HEK293 (cell line): ENCODE measurements at regions not wholly inside any gene's neighbourhood (a gene's known extent, or its start where the extent isn't known, plus 50 kb on each side); places are given as distances from the start of the nearest gene placed in this dataset.
A peak's percentile ranks its signal among the peaks of the same experiment; 100 is the strongest.

Source experiments
- CTCF ChIA-PET: fragments of 350-600 bp; formaldehyde crosslinking; extraction: SDS; loops from one replicate; lab custom pipeline; 2021; ENCODE audit warnings: antibody characterized with exemption; lab: Yijun Ruan, JAX
- POLR2A ChIA-PET: fragments of 300-600 bp; formaldehyde crosslinking; extraction: SDS; loops from one replicate; lab custom pipeline; 2020; ENCODE audit warnings: antibody characterized with exemption, inconsistent platforms; lab: Yijun Ruan, JAX
- H3K27ac ChIP-seq: fragments of 200-500 bp; sonication (Bioruptor generic); 2 replicates; pipeline ENCODE4 v1.5.1; 2014; ENCODE audit warnings: low read depth, low read length, control low read depth, inconsistent platforms; ENCODE audit errors: extremely low read depth
- H3K36me3 ChIP-seq, 2 experiments: fragments of 200-500 bp in 1 of 2; sonication (Bioruptor generic) in 1 of 2; 1 replicate in 1 of 2; 2 replicates in 1 of 2; pipeline ENCODE4 v1.5.1; 2014 to 2017; ENCODE audit warnings: inconsistent platforms in 2 of 2, low read length in 2 of 2; ENCODE audit not compliant: control insufficient read depth in 2 of 2, insufficient read depth in 1 of 2
- H3K4me1 ChIP-seq: fragments of 200-500 bp; sonication (Bioruptor generic); 2 replicates; pipeline ENCODE4 v1.5.1; 2014; ENCODE audit warnings: mild to moderate bottlenecking, low read length, inconsistent platforms; ENCODE audit not compliant: control insufficient read depth, insufficient read depth
- H3K4me3 ChIP-seq: 2 replicates; pipeline ENCODE4 v1.5.1; 2011; ENCODE audit warnings: low read depth, mild to moderate bottlenecking, control low read depth, low read length, moderate library complexity
- H3K9me3 ChIP-seq: fragments of 200-500 bp; sonication (Bioruptor generic); 2 replicates; pipeline ENCODE4 v1.5.1; 2014; ENCODE audit warnings: low read depth, low read length, inconsistent platforms; ENCODE audit not compliant: control insufficient read depth, insufficient read depth
- KLF16 ChIP-seq: fragments of 450-650 bp; formaldehyde crosslinking; IDR thresholded peaks from 2 replicates; pipeline ENCODE4 v1.5.1; 2017; ENCODE audit warnings: missing biosample characterization, missing genetic modification characterization
- KLF8 ChIP-seq: fragments of 450-650 bp; formaldehyde crosslinking; IDR thresholded peaks from 2 replicates; pipeline ENCODE4 v1.5.1; 2016; ENCODE audit warnings: missing biosample characterization, missing genetic modification characterization
- KLF9 ChIP-seq: fragments of 450-650 bp; formaldehyde crosslinking; IDR thresholded peaks from 2 replicates; pipeline ENCODE4 v1.5.1; 2016; ENCODE audit warnings: missing biosample characterization, missing genetic modification characterization, low read depth
- MZF1 ChIP-seq: fragments of 450-650 bp; formaldehyde crosslinking; IDR thresholded peaks from 2 replicates; pipeline ENCODE4 v1.5.1; 2017; ENCODE audit warnings: missing biosample characterization, missing genetic modification characterization, borderline replicate concordance
- SETDB1 ChIP-seq: IDR thresholded peaks from one replicate; pipeline ENCODE4 v1.6.1; 2017; ENCODE audit warnings: mild to moderate bottlenecking, low read length, moderate library complexity, mixed read lengths; ENCODE audit not compliant: insufficient read length
- SP7 ChIP-seq: fragments of 450-650 bp; formaldehyde crosslinking; IDR thresholded peaks from 2 replicates; pipeline ENCODE4 v1.5.1; 2016; ENCODE audit warnings: missing biosample characterization, missing genetic modification characterization
- TCF7L2 ChIP-seq: IDR thresholded peaks from 2 replicates; pipeline ENCODE4 v1.6.1; 2011; ENCODE audit warnings: low read depth, mild to moderate bottlenecking, inconsistent platforms, low read length, moderate library complexity, borderline replicate concordance
- WT1 ChIP-seq: fragments of 450-650 bp; formaldehyde crosslinking; IDR thresholded peaks from 2 replicates; pipeline ENCODE4 v1.5.1; 2016; ENCODE audit warnings: missing biosample characterization, missing genetic modification characterization
- YY1 ChIP-seq: fragments of 450-650 bp; formaldehyde crosslinking; IDR thresholded peaks from 2 replicates; pipeline ENCODE4 v1.5.1; 2018; ENCODE audit warnings: missing biosample characterization, missing genetic modification characterization
- ZFP69B ChIP-seq: fragments of 450-650 bp; formaldehyde crosslinking; IDR thresholded peaks from 2 replicates; pipeline ENCODE4 v1.5.1; 2016; ENCODE audit warnings: missing biosample characterization, missing genetic modification characterization
- ZNF10 ChIP-seq: fragments of 450-650 bp; formaldehyde crosslinking; IDR thresholded peaks from 2 replicates; pipeline ENCODE4 v1.5.1; 2017; ENCODE audit warnings: missing biosample characterization, missing genetic modification characterization
- ZNF174 ChIP-seq: fragments of 450-650 bp; formaldehyde crosslinking; IDR thresholded peaks from 2 replicates; pipeline ENCODE4 v1.5.0; 2017; ENCODE audit warnings: missing biosample characterization, mild to moderate bottlenecking, missing genetic modification characterization
- ZNF2 ChIP-seq: fragments of 450-650 bp; formaldehyde crosslinking; IDR thresholded peaks from 2 replicates; pipeline ENCODE4 v1.5.1; 2016; ENCODE audit warnings: missing biosample characterization, missing genetic modification characterization
- ZNF211 ChIP-seq: fragments of 450-650 bp; formaldehyde crosslinking; IDR thresholded peaks from 2 replicates; pipeline ENCODE4 v1.5.1; 2016; ENCODE audit warnings: low read depth, missing biosample characterization, missing genetic modification characterization
- ZNF37A ChIP-seq: fragments of 450-650 bp; IDR thresholded peaks from 2 replicates; pipeline ENCODE4 v1.5.1; 2018; ENCODE audit warnings: missing biosample characterization, missing genetic modification characterization
- ZNF391 ChIP-seq: fragments of 450-650 bp; formaldehyde crosslinking; IDR thresholded peaks from 2 replicates; pipeline ENCODE4 v1.5.1; 2016; ENCODE audit warnings: low read depth, missing biosample characterization, missing genetic modification characterization, borderline replicate concordance
- ZNF658 ChIP-seq: fragments of 450-650 bp; formaldehyde crosslinking; IDR thresholded peaks from 2 replicates; pipeline ENCODE4; 2016; ENCODE audit warnings: missing biosample characterization, missing genetic modification characterization
- ZNF670 ChIP-seq: fragments of 450-650 bp; formaldehyde crosslinking; IDR thresholded peaks from 2 replicates; pipeline ENCODE4 v1.5.1; 2016; ENCODE audit warnings: missing biosample characterization, missing genetic modification characterization, low read depth
- ZNF777 ChIP-seq: fragments of 450-650 bp; formaldehyde crosslinking; IDR thresholded peaks from 2 replicates; pipeline ENCODE4 v1.5.1; 2017; ENCODE audit warnings: missing biosample characterization, missing genetic modification characterization, borderline replicate concordance
- ZSCAN16 ChIP-seq: fragments of 450-650 bp; formaldehyde crosslinking; IDR thresholded peaks from 2 replicates; pipeline ENCODE4 v1.5.1; 2016; ENCODE audit warnings: missing biosample characterization, missing genetic modification characterization
- ZSCAN30 ChIP-seq: fragments of 450-650 bp; IDR thresholded peaks from 2 replicates; pipeline ENCODE4 v1.5.1; 2018; ENCODE audit warnings: missing biosample characterization, mild to moderate bottlenecking, missing genetic modification characterization, moderate library complexity
- TF ChIP-seq, protein P1 (sequence below): fragments of 450-650 bp; formaldehyde crosslinking; IDR thresholded peaks from 2 replicates; pipeline ENCODE4 v1.5.1; 2016; ENCODE audit warnings: missing biosample characterization, missing genetic modification characterization
- TF ChIP-seq, protein P2 (sequence below): fragments of 450-650 bp; formaldehyde crosslinking; IDR thresholded peaks from 2 replicates; pipeline ENCODE4 v1.5.1; 2017; ENCODE audit warnings: missing biosample characterization, missing genetic modification characterization
- TF ChIP-seq, protein P3 (sequence below): fragments of 450-650 bp; formaldehyde crosslinking; IDR thresholded peaks from 2 replicates; pipeline ENCODE4 v1.5.1; 2016; ENCODE audit warnings: missing biosample characterization, missing genetic modification characterization

DNA sequence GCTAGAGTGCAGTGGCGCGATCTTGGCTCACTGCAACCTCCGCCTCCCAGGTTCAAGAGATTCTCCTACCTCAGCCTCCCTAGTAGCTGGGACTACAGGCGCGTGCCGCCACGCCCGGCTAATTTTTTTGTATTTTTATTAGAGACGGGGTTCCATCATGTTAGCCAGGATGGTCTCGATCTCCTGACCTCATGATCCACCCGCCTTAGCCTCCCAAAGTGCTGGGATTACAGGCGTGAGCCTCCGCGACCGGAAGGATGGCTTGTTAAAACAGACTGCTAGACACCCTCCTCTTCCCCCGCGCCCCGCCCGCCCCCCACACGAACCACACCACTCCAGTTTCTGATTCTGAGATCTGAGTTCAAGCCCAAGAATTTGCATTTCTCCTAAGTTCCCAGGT lies 71.2 kb upstream of the ZNF184 start (continued):
- peak; percentile 52; the same call in 1 of the 2 replicates for TF ChIP-seq WT1 (tag by site-specific recombination)
- TF ChIP-seq, protein P1, sequence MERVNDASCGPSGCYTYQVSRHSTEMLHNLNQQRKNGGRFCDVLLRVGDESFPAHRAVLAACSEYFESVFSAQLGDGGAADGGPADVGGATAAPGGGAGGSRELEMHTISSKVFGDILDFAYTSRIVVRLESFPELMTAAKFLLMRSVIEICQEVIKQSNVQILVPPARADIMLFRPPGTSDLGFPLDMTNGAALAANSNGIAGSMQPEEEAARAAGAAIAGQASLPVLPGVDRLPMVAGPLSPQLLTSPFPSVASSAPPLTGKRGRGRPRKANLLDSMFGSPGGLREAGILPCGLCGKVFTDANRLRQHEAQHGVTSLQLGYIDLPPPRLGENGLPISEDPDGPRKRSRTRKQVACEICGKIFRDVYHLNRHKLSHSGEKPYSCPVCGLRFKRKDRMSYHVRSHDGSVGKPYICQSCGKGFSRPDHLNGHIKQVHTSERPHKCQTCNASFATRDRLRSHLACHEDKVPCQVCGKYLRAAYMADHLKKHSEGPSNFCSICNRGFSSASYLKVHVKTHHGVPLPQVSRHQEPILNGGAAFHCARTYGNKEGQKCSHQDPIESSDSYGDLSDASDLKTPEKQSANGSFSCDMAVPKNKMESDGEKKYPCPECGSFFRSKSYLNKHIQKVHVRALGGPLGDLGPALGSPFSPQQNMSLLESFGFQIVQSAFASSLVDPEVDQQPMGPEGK (tag by site-specific recombination) = peak; percentile 84
- 0 out of 2 replicates have a peak, but pooled peaks have one; percentile 27 for TF ChIP-seq KLF16 (tag by site-specific recombination)
- TF ChIP-seq KLF8 (tag by site-specific recombination) = peak; percentile 55; the same call in 1 of the 2 replicates
- peak; percentile 73 for TF ChIP-seq SP7 (tag by site-specific recombination)
- TF ChIP-seq, protein P2, sequence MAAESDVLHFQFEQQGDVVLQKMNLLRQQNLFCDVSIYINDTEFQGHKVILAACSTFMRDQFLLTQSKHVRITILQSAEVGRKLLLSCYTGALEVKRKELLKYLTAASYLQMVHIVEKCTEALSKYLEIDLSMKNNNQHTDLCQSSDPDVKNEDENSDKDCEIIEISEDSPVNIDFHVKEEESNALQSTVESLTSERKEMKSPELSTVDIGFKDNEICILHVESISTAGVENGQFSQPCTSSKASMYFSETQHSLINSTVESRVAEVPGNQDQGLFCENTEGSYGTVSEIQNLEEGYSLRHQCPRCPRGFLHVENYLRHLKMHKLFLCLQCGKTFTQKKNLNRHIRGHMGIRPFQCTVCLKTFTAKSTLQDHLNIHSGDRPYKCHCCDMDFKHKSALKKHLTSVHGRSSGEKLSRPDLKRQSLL (tag by site-specific recombination) = peak; percentile 71; the same call in 1 of the 2 replicates
- TF ChIP-seq KLF9 = 0 out of 2 replicates have a peak, but pooled peaks have one; percentile 20

DNA sequence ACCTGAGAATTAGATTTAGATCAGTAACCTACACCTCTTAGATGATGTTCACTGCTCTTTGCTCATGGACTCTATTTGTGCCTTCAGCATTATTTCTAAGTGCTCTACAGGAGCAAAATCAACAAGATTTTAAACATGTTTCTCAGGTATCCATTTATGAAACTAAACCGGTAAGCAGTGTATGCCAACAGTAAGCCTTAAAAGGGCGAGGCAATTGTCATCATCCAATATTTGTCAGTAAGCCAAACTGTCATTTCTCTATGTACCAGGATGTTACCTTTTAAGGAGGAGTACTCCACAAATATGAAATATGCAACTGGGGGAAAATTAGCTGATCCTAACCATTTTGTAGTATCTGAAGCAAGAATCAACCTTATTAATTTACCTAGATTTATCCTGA lies 69.6 kb upstream of the ZNF184 start:
- POLR2A ChIA-PET = interaction anchor here (1.5 kb wide), 1 partner anchor 23 kb away, joined by 3 read pairs; no protein-coding TSS in a partner anchor
- H3K9me3 ChIP-seq = no peaks in the 10 kb centered on the region
- CTCF ChIA-PET = interaction anchor here (0.6 to 1.2 kb wide), 2 partner anchors 24 to 354 kb away, joined by 3 read pairs; no protein-coding TSS in a partner anchor
- no peaks in the 10 kb centered on the region for H3K4me1 ChIP-seq
- H3K36me3 ChIP-seq = no peaks in the 10 kb centered on the region
- H3K4me3 ChIP-seq = no peak overlapping the region
- no peak overlapping the region for H3K27ac ChIP-seq
- TF ChIP-seq ZNF2 (no peak), ZSCAN30 (tag by site-specific recombination) (no peak)

DNA sequence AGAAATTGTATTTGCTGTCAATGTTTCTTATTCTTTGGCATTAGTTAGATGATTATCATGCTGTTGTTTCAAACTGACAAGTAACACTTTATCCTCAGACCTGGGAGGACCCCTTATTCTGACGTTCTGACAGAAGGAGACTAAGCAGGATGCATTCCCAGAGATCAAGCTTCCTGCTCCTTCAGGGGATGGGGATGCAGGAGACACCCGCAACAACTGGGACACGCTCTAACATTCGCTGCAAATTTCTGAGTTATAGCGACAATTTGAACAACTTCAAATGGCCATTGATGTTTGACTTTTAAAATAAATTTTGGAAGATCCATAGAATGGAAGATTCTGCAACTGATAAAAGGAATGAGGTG lies 69.0 kb upstream of the ZNF184 start:
- H3K4me1 ChIP-seq = no peaks in the 10 kb centered on the region
- TF ChIP-seq, protein P3, sequence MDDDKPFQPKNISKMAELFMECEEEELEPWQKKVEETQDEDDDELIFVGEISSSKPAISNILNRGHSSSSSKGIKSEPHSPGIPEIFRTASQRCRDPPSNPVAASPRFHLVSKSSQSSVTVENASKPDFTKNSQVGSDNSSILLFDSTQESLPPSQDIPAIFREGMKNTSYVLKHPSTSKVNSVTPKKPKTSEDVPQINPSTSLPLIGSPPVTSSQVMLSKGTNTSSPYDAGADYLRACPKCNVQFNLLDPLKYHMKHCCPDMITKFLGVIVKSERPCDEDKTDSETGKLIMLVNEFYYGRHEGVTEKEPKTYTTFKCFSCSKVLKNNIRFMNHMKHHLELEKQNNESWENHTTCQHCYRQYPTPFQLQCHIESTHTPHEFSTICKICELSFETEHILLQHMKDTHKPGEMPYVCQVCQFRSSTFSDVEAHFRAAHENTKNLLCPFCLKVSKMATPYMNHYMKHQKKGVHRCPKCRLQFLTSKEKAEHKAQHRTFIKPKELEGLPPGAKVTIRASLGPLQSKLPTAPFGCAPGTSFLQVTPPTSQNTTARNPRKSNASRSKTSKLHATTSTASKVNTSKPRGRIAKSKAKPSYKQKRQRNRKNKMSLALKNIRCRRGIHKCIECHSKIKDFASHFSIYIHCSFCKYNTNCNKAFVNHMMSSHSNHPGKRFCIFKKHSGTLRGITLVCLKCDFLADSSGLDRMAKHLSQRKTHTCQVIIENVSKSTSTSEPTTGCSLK (tag by site-specific recombination) = no peak
- TF ChIP-seq SETDB1 (peak; percentile 81), YY1 (no peak), MZF1 (tag by site-specific recombination) (0 out of 2 replicates have a peak, but pooled peaks have one; percentile 54), ZFP69B (tag by site-specific recombination) (no peak), ZNF10 (no peak), ZSCAN16 (no peak), ZNF391 (tag by site-specific recombination) (no peak), ZNF670 (tag by site-specific recombination) (no peak), ZNF174 (no peak), ZNF37A (tag by site-specific recombination) (no peak), ZNF211 (tag by site-specific recombination) (no peak), ZNF658 (tag by site-specific recombination) (no peak), TCF7L2 (no peak), ZNF777 (tag by site-specific recombination) (no peak)
- no peak overlapping the region for H3K27ac ChIP-seq
- no peaks in the 10 kb centered on the region for H3K9me3 ChIP-seq
- H3K36me3 ChIP-seq = no peaks in the 10 kb centered on the region
- ChIA-PET POLR2A (interaction anchor here (1.5 kb wide), 1 partner anchor 23 kb away, joined by 3 read pairs; no protein-coding TSS in a partner anchor), CTCF (interaction anchor here (0.6 to 1.2 kb wide), 2 partner anchors 24 to 353 kb away, joined by 3 read pairs; no protein-coding TSS in a partner anchor)
- no peak overlapping the region for H3K4me3 ChIP-seq
